ENCODE measurements at regions not wholly inside any gene's neighbourhood (a gene's known extent, or its start where the extent isn't known, plus 50 kb on each side); places are given as distances from the start of the nearest gene placed in this dataset.

- H3K4me1 ChIP-seq (ENCODE audit: control insufficient read depth in 1 of 2, extremely low read depth in 1 of 2, insufficient read depth in 2 of 2, low read length in 2 of 2): no peaks in the 10 kb centered on the region
- DNase-seq (no peak), ATAC-seq (replicated peaks in 1 of 4) (no peak)
- CTCF ChIA-PET: no interaction called here
- 100% methylated on average over 1 of the region's 5 CpGs for WGBS (ENCODE audit: insufficient coverage)
- POLR2A ChIA-PET: no interaction called here
- no peaks in the 10 kb centered on the region for H3K9me3 Mint-ChIP-seq
- H3K27ac ChIP-seq (ENCODE audit: low read length): no peak overlapping the region
- H3K4me3 ChIP-seq (ENCODE audit: control insufficient read depth in 1 of 2, extremely low read depth in 1 of 2, low read length in 1 of 2): no peak overlapping the region
- no peaks in the 10 kb centered on the region for H3K9me3 ChIP-seq
- no peak overlapping the region for H3K4me3 Mint-ChIP-seq
- no peak overlapping the region for H3K27ac Mint-ChIP-seq
- no peaks in the 10 kb centered on the region for H3K4me1 Mint-ChIP-seq
- no peaks in the 10 kb centered on the region for H3K27me3 ChIP-seq (replicated peaks in 1 of 2; ENCODE audit: control insufficient read depth in 2 of 2, extremely low read depth in 1 of 2, insufficient read depth in 2 of 2, low read length in 1 of 2)
- H3K36me3 Mint-ChIP-seq: no peaks in the 10 kb centered on the region
- H3K36me3 ChIP-seq (ENCODE audit: control insufficient read depth in 2 of 2, extremely low read depth in 1 of 2, insufficient read depth in 1 of 2, low read length in 1 of 2): no peaks in the 10 kb centered on the region
- peaks cover 9 to 44% of the 10 kb centered on the region in 2 donors for H3K27me3 Mint-ChIP-seq
Observed at GRCh38 chrX:15948318-15948660, 93.7 kb upstream of the AP1S2 start.

- Histone ChIP-seq H3K27me3 (replicated peaks in 1 of 2; ENCODE audit: control insufficient read depth in 2 of 2, extremely low read depth in 1 of 2, insufficient read depth in 2 of 2, low read length in 1 of 2) (no peaks in the 10 kb centered on the region), H3K9me3 (no peaks in the 10 kb centered on the region), H3K4me1 (ENCODE audit: control insufficient read depth in 1 of 2, extremely low read depth in 1 of 2, insufficient read depth in 2 of 2, low read length in 2 of 2) (no peaks in the 10 kb centered on the region), H3K27ac (ENCODE audit: low read length) (no peak overlapping the region), H3K4me3 (ENCODE audit: control insufficient read depth in 1 of 2, extremely low read depth in 1 of 2, low read length in 1 of 2) (no peak overlapping the region), H3K36me3 (ENCODE audit: control insufficient read depth in 2 of 2, extremely low read depth in 1 of 2, insufficient read depth in 1 of 2, low read length in 1 of 2) (no peaks in the 10 kb centered on the region)
- no peak overlapping the region for H3K4me3 Mint-ChIP-seq
- H3K4me1 Mint-ChIP-seq: no peaks in the 10 kb centered on the region
- no peak overlapping the region for H3K27ac Mint-ChIP-seq
- no peak for DNase-seq
- WGBS (ENCODE audit: insufficient coverage): 40% methylated on average over 1 of the region's 1 CpG
- no peaks in the 10 kb centered on the region for H3K9me3 Mint-ChIP-seq
- ChIA-PET CTCF (no interaction called here), POLR2A (no interaction called here)
- peaks cover 9 to 44% of the 10 kb centered on the region in 2 donors for H3K27me3 Mint-ChIP-seq
- ATAC-seq (replicated peaks in 1 of 4): no peak
- H3K36me3 Mint-ChIP-seq: no peaks in the 10 kb centered on the region
Observed at GRCh38 chrX:15947648-15948317, 93.2 kb upstream of the AP1S2 start.

- no peaks in the 10 kb centered on the region for H3K9me3 Mint-ChIP-seq
- H3K36me3 ChIP-seq (ENCODE audit: control insufficient read depth in 2 of 2, extremely low read depth in 1 of 2, insufficient read depth in 1 of 2, low read length in 1 of 2): no peaks in the 10 kb centered on the region
- ChIA-PET CTCF (interaction anchor here in 1 of 2 donors (0.5 kb wide), 1 partner anchor 21 kb away, joined by 6 read pairs; no protein-coding TSS in a partner anchor), POLR2A (no interaction called here)
- no peaks in the 10 kb centered on the region for H3K4me1 ChIP-seq (ENCODE audit: control insufficient read depth in 1 of 2, extremely low read depth in 1 of 2, insufficient read depth in 2 of 2, low read length in 2 of 2)
- DNase-seq (no peak), ATAC-seq (replicated peaks in 1 of 4) (no peak)
- no peak overlapping the region for H3K27ac Mint-ChIP-seq
- no peak overlapping the region for H3K27ac ChIP-seq (ENCODE audit: low read length)
- no peak overlapping the region for H3K4me3 ChIP-seq (ENCODE audit: control insufficient read depth in 1 of 2, extremely low read depth in 1 of 2, low read length in 1 of 2)
- 80% methylated on average over 1 of the region's 6 CpGs for WGBS (ENCODE audit: insufficient coverage)
- no peaks in the 10 kb centered on the region for H3K9me3 ChIP-seq
- no peaks in the 10 kb centered on the region for H3K36me3 Mint-ChIP-seq
- peaks cover 9 to 44% of the 10 kb centered on the region in 2 donors for H3K27me3 Mint-ChIP-seq
- no peaks in the 10 kb centered on the region for H3K27me3 ChIP-seq (replicated peaks in 1 of 2; ENCODE audit: control insufficient read depth in 2 of 2, extremely low read depth in 1 of 2, insufficient read depth in 2 of 2, low read length in 1 of 2)
- no peaks in the 10 kb centered on the region for H3K4me1 Mint-ChIP-seq
- H3K4me3 Mint-ChIP-seq: no peak overlapping the region
Observed at GRCh38 chrX:15946783-15947580, 92.4 kb upstream of the AP1S2 start.

- no peak for DNase-seq
- H3K27me3 ChIP-seq (replicated peaks in 1 of 2; ENCODE audit: control insufficient read depth in 2 of 2, extremely low read depth in 1 of 2, insufficient read depth in 2 of 2, low read length in 1 of 2): no peaks in the 10 kb centered on the region
- no peak overlapping the region for H3K4me3 Mint-ChIP-seq
- no peak overlapping the region for H3K27ac Mint-ChIP-seq
- no peaks in the 10 kb centered on the region for H3K4me1 ChIP-seq (ENCODE audit: control insufficient read depth in 1 of 2, extremely low read depth in 1 of 2, insufficient read depth in 2 of 2, low read length in 2 of 2)
- POLR2A ChIA-PET: interaction anchor here in 1 of 2 donors (0.6 kb wide), 1 partner anchor 58 kb away, joined by 3 read pairs; no protein-coding TSS in a partner anchor
- H3K36me3 Mint-ChIP-seq: no peaks in the 10 kb centered on the region
- no peaks in the 10 kb centered on the region for H3K9me3 ChIP-seq
- H3K4me1 Mint-ChIP-seq: no peaks in the 10 kb centered on the region
- CTCF ChIA-PET: no interaction called here
- H3K27me3 Mint-ChIP-seq: peaks cover 9 to 44% of the 10 kb centered on the region in 2 donors
- H3K36me3 ChIP-seq (ENCODE audit: control insufficient read depth in 2 of 2, extremely low read depth in 1 of 2, insufficient read depth in 1 of 2, low read length in 1 of 2): no peaks in the 10 kb centered on the region
- H3K9me3 Mint-ChIP-seq: peaks cover 0 to 6% (median 0%) of the 10 kb centered on the region in 3 donors
- no peak overlapping the region for H3K27ac ChIP-seq (ENCODE audit: low read length)
- ATAC-seq (replicated peaks in 1 of 4): no peak
- WGBS (ENCODE audit: insufficient coverage): no CpG with 5 or more reads among the region's 2 CpGs
- no peak overlapping the region for H3K4me3 ChIP-seq (ENCODE audit: control insufficient read depth in 1 of 2, extremely low read depth in 1 of 2, low read length in 1 of 2)
Observed at GRCh38 chrX:15943391-15943790, 88.8 kb upstream of the AP1S2 start.

- H3K27me3 Mint-ChIP-seq: peaks cover 9 to 37% of the 10 kb centered on the region in 2 donors
- H3K4me1 Mint-ChIP-seq: no peaks in the 10 kb centered on the region
- no peak overlapping the region for H3K27ac Mint-ChIP-seq
- H3K4me1 ChIP-seq (ENCODE audit: control insufficient read depth in 1 of 2, extremely low read depth in 1 of 2, insufficient read depth in 2 of 2, low read length in 2 of 2): no peaks in the 10 kb centered on the region
- no CpG with 5 or more reads among the region's 2 CpGs for WGBS (ENCODE audit: insufficient coverage)
- peaks cover 0 to 6% (median 0%) of the 10 kb centered on the region in 3 donors for H3K9me3 Mint-ChIP-seq
- POLR2A ChIA-PET: no interaction called here
- H3K27ac ChIP-seq (ENCODE audit: low read length): no peak overlapping the region
- CTCF ChIA-PET: no interaction called here
- H3K4me3 Mint-ChIP-seq: no peak overlapping the region
- H3K9me3 ChIP-seq: no peaks in the 10 kb centered on the region
- H3K36me3 Mint-ChIP-seq: no peaks in the 10 kb centered on the region
- H3K27me3 ChIP-seq (replicated peaks in 1 of 2; ENCODE audit: control insufficient read depth in 2 of 2, extremely low read depth in 1 of 2, insufficient read depth in 2 of 2, low read length in 1 of 2): peaks cover 0 to 3% of the 10 kb centered on the region in 2 experiments
- H3K4me3 ChIP-seq (ENCODE audit: control insufficient read depth in 1 of 2, extremely low read depth in 1 of 2, low read length in 1 of 2): no peak overlapping the region
- H3K36me3 ChIP-seq (ENCODE audit: control insufficient read depth in 2 of 2, extremely low read depth in 1 of 2, insufficient read depth in 1 of 2, low read length in 1 of 2): no peaks in the 10 kb centered on the region
- DNase-seq (no peak), ATAC-seq (replicated peaks in 1 of 4) (no peak)
Observed at GRCh38 chrX:15942307-15942706, 87.7 kb upstream of the AP1S2 start.

GRCh38 chrX:15939737-15940136, 85.1 kb upstream of the AP1S2 start:
- ChIA-PET POLR2A (no interaction called here), CTCF (no interaction called here)
- peaks cover 0 to 6% (median 0%) of the 10 kb centered on the region in 3 donors for H3K9me3 Mint-ChIP-seq
- H3K27ac Mint-ChIP-seq: no peak overlapping the region
- no peaks in the 10 kb centered on the region for H3K4me1 Mint-ChIP-seq
- WGBS (ENCODE audit: insufficient coverage): no CpG with 5 or more reads among the region's 2 CpGs
- H3K4me1 ChIP-seq (ENCODE audit: control insufficient read depth in 1 of 2, extremely low read depth in 1 of 2, insufficient read depth in 2 of 2, low read length in 2 of 2): no peaks in the 10 kb centered on the region
- no peak overlapping the region for H3K4me3 ChIP-seq (ENCODE audit: control insufficient read depth in 1 of 2, extremely low read depth in 1 of 2, low read length in 1 of 2)
- DNase-seq (no peak), ATAC-seq (replicated peaks in 1 of 4) (no peak)
- H3K9me3 ChIP-seq: no peaks in the 10 kb centered on the region
- no peak overlapping the region for H3K4me3 Mint-ChIP-seq
- H3K27me3 Mint-ChIP-seq: peaks cover 0 to 23% of the 10 kb centered on the region in 2 donors
- no peaks in the 10 kb centered on the region for H3K36me3 ChIP-seq (ENCODE audit: control insufficient read depth in 2 of 2, extremely low read depth in 1 of 2, insufficient read depth in 1 of 2, low read length in 1 of 2)
- H3K27ac ChIP-seq (ENCODE audit: low read length): no peak overlapping the region
- H3K36me3 Mint-ChIP-seq: no peaks in the 10 kb centered on the region
- peaks cover 0 to 3% of the 10 kb centered on the region in 2 experiments for H3K27me3 ChIP-seq (replicated peaks in 1 of 2; ENCODE audit: control insufficient read depth in 2 of 2, extremely low read depth in 1 of 2, insufficient read depth in 2 of 2, low read length in 1 of 2)

All from T-cell (primary cell).